BJ (cell line): ENCODE measurements at regions not wholly inside any gene's neighbourhood (a gene's known extent, or its start where the extent isn't known, plus 50 kb on each side); places are given as distances from the start of the nearest gene placed in this dataset.

Experiments
- CTCF ChIA-PET: fragments of 350-600 bp; formaldehyde crosslinking; extraction: SDS; loops from one replicate; lab custom pipeline; 2021; ENCODE audit warnings: antibody characterized with exemption, inconsistent platforms; lab: Yijun Ruan, JAX
- POLR2A ChIA-PET: fragments of 300-600 bp; sonication (Branson Sonifier 250); formaldehyde crosslinking; extraction: SDS; loops from one replicate; lab custom pipeline; 2021; ENCODE audit warnings: antibody characterized with exemption; lab: Charles Lee
- DNase-seq: peaks from one replicate; pipeline ENCODE4 v3.0.0-alpha.2; 2011; ENCODE audit warnings: low read depth
- H3K27me3 ChIP-seq: 2 replicates; pipeline ENCODE4 v1.6.0; 2011; ENCODE audit warnings: low read length; ENCODE audit not compliant: control insufficient read depth, insufficient read depth
- H3K36me3 ChIP-seq: 2 replicates; pipeline ENCODE4 v1.5.1; 2011; ENCODE audit warnings: low read length; ENCODE audit not compliant: control insufficient read depth, insufficient read depth
- H3K4me3 ChIP-seq: 2 replicates; pipeline ENCODE4 v1.5.1; 2011; ENCODE audit warnings: low read depth, mild to moderate bottlenecking, control low read depth, low read length
- CTCF ChIP-seq: IDR thresholded peaks from 2 replicates; pipeline ENCODE4 v1.5.1; 2011; ENCODE audit warnings: low read depth, mild to moderate bottlenecking, control low read depth, inconsistent platforms, low read length, moderate library complexity; ENCODE audit not compliant: insufficient read depth

- ChIA-PET CTCF (no interaction called here), POLR2A (no interaction called here)
- Histone ChIP-seq H3K36me3 (no peaks in the 10 kb centered on the region), H3K4me3 (no peak overlapping the region), H3K27me3 (no peaks in the 10 kb centered on the region)
- DNase-seq, result no peak
- no peak for TF ChIP-seq CTCF
Observed at GRCh38 chr5:97657239-97657638, 474.2 kb upstream of the RIOK2 start.

GRCh38 chr5:97658116-97658900, 475.3 kb upstream of the RIOK2 start:
- Histone ChIP-seq H3K27me3 (no peaks in the 10 kb centered on the region), H3K36me3 (no peaks in the 10 kb centered on the region), H3K4me3 (no peak overlapping the region)
- no peak for DNase-seq
- TF ChIP-seq CTCF, result no peak
- POLR2A ChIA-PET, result no interaction called here
- CTCF ChIA-PET, result no interaction called here

- H3K36me3 ChIP-seq, result no peaks in the 10 kb centered on the region
- no peak overlapping the region for H3K4me3 ChIP-seq
- POLR2A ChIA-PET, result no interaction called here
- CTCF ChIA-PET, result no interaction called here
- no peak for DNase-seq
- no peak for TF ChIP-seq CTCF
- no peaks in the 10 kb centered on the region for H3K27me3 ChIP-seq
Observed at GRCh38 chr5:97666783-97667182, 483.7 kb upstream of the RIOK2 start.

GRCh38 chr5:97670447-97670846, 487.4 kb upstream of the RIOK2 start:
- no peak for DNase-seq
- Histone ChIP-seq H3K27me3 (no peaks in the 10 kb centered on the region), H3K36me3 (no peaks in the 10 kb centered on the region), H3K4me3 (no peak overlapping the region)
- POLR2A ChIA-PET, result no interaction called here
- no peak for TF ChIP-seq CTCF
- CTCF ChIA-PET, result no interaction called here

GRCh38 chr5:97676608-97677007, 493.6 kb upstream of the RIOK2 start:
- POLR2A ChIA-PET, result no interaction called here
- DNase-seq, result no peak
- H3K36me3 ChIP-seq, result no peaks in the 10 kb centered on the region
- CTCF ChIA-PET, result no interaction called here
- TF ChIP-seq CTCF, result no peak
- no peak overlapping the region for H3K4me3 ChIP-seq
- H3K27me3 ChIP-seq, result no peaks in the 10 kb centered on the region
